RPMI8226 (cell line): ENCODE measurements at regions not wholly inside any gene's neighbourhood (a gene's known extent, or its start where the extent isn't known, plus 50 kb on each side); places are given as distances from the start of the nearest gene placed in this dataset.
"Not testable (repeated sequence)": the region's sequence is repeated elsewhere in the genome, so short reads cannot be mapped to it uniquely, and the experiment has no call there.

Source experiments
- DNase-seq: peaks from one replicate; pipeline ENCODE4 v3.0.0-alpha.2; 2015

GRCh38 chrX:148269513-148269912 lies 230.9 kb upstream of the AFF2 start:
- no peak for DNase-seq

GRCh38 chrX:148270499-148270898 lies 229.9 kb upstream of the AFF2 start:
- no peak for DNase-seq

GRCh38 chrX:148271263-148271662 lies 229.2 kb upstream of the AFF2 start:
- DNase-seq = no peak

- no peak for DNase-seq
Observed at GRCh38 chrX:148281920-148282319, 218.5 kb upstream of the AFF2 start.

GRCh38 chrX:148282504-148282903 lies 217.9 kb upstream of the AFF2 start:
- no peak for DNase-seq

DNA sequence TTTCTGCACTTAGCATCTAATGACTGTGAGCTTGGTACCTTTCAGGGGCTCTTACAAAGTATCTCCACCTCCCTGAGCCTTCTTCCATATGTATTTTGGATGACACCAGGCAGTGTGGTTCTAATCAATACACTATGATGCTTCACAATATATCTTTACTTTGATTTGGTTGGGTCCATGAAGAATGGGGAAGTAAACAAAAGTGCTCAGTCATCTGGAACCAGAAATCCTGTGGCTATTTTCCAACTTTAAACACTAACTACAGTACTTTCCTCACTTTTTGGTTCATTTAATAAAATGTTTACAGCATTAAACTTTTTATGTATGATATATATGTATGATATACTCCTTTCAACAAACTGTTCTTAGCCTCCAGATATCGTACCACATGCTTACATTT lies 216.4 kb upstream of the AFF2 start:
- no peak for DNase-seq

DNA sequence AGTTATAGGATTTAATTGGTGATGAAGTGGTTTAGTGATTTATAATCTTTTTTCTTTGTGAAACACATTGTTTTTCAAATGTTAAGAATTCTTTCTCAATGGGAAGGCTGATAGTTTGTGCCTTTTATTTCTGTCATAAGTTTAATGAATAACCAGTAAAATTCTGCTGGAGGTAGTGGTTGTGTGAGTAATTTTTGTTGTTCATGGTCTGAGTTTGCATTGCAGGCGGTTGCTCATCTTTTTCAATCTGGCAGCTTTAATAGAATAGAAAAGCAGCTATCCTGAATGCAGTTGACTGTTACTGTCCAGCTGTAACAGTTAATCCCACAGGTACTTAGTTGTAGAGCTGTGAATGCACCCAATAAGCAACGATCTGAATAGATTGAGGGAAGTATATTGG lies 215.6 kb upstream of the AFF2 start:
- DNase-seq = no peak

- DNase-seq = no peak
Observed at GRCh38 chrX:148288451-148288850, 212.0 kb upstream of the AFF2 start.

- DNase-seq = no peak
Observed at GRCh38 chrX:148290041-148290440, 210.4 kb upstream of the AFF2 start.

DNA sequence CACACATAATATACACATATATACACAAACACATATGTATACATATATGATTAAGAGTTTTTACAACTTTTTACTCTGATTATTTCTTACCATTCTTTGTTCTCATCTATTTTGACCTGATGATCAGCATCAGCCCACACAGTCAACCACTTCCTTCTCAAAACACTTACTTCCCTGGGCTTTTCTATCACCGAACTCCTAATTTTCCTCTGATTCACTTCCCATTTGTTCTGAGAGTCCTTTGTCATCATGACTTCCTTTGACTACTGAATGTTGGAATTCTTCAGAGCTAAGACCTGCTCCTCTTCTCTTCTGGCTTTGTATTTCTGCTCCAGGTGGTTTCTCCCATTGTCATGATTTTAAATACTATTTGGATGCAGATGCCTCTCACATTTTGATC lies 209.5 kb upstream of the AFF2 start:
- no peak for DNase-seq

- DNase-seq = no peak
Observed at GRCh38 chrX:148298737-148299136, 201.7 kb upstream of the AFF2 start.

DNA sequence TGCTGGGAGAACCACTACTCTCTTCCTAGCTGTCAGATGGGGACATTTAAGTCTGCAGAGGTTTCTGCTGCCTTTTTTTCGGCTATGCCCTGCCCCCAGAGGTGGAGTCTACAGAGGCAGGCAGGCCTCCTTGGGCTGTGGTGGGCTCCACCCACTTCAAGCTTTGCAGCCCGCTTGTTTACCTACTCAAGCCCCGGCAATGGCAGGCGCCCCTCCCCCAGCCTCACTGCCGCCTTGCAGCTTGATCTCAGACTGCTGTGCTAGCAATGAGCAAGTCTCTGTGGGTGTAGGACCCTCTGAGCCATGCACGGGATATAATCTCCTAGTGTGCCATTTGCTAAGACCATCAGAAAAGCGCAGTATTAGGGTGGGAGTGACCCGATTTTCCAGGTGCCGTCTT lies 195.2 kb upstream of the AFF2 start:
- DNase-seq = not testable (repeated sequence)

DNA sequence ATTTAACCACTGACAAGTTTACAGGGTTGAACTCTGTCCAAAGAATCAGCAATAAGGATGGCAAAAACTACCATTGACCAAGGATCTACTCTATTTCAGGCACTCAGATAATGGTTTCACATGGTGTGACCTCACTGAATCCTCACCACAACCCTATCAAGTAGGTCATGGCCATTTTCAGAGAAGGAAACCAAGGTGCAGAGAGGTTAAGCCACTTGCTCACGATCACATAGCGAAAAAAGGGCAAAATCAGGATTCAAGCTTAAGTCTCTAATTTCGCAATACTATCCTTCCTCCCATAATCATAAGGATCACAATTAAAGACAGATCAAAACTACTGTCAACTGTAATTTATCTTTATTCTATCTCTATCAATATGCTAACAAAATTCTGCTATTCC lies 191.0 kb upstream of the AFF2 start:
- DNase-seq = no peak

DNA sequence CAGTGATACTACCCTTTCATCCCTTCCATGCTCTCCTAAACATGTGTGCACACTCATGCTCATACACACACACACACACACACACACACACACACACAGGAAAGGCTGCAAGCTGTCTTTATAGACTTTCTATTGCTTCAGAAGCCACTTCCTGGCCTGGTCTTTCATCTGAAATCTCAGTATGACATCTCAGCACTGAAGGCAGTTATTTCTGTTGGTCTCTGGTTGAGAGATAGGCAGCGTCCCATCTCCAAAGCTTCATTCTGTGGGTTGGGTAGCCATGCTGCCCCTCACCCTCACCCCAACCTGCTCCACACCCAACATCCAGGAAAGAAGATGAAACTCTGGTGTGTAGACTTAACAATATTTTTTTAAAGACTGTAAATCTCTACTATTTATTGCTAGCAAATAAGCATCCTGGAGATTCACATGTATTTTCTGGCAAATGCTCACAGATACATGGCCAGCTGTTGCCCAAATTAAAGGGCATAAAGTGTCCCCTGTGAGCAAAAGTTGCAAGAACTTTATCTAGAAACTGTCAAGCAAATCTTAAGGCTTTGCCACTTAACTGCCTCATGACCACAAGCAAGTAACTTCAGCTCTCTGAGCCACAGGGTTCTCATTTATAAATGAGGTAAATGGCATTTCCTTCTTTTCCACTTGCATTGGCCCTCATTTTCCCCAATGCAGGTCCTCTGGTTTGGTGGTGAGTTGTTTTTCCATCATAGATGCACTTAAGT lies 189.8 kb upstream of the AFF2 start:
- no peak for DNase-seq

GRCh38 chrX:148311544-148311943 lies 188.9 kb upstream of the AFF2 start:
- DNase-seq = no peak

DNA sequence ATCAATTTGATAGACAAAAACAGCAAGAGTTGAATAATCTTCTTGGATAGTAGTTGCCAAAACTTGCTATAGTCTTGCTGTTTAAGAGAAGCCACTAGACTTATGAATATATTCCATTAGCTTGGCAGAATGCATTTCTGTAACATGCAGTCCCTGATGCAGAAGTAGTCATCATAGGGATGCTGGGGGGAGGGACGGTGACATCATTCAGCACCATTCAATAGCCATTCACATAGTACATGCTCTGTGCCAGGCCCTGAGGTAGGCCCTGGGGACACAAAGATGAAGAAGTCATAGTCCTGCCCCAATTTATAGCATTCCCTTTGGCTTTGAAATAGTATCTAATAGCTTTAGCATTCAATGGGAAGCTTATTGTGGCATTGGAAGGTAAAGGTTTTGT lies 185.5 kb upstream of the AFF2 start:
- DNase-seq = no peak

- DNase-seq = no peak
Observed at GRCh38 chrX:148316446-148316845, 184.0 kb upstream of the AFF2 start.

DNA sequence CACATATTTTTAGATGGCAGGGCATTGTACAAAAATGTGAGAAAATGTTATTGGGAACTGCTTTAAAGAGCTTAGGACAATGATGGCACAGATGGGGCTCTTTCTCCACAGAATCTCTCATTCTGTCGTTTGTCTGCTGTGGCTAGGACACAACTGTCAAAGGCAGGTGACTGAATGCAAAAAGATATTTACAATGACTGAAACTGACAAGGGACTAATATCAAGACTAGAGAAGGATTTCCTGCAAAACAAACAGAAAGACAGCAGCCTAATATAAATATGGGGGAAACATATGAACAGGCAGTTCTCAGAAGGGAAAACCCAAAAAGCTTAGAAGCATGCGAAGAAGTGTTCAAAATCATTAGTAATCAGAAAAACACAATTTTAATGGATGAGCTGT lies 177.5 kb upstream of the AFF2 start:
- no peak for DNase-seq

DNA sequence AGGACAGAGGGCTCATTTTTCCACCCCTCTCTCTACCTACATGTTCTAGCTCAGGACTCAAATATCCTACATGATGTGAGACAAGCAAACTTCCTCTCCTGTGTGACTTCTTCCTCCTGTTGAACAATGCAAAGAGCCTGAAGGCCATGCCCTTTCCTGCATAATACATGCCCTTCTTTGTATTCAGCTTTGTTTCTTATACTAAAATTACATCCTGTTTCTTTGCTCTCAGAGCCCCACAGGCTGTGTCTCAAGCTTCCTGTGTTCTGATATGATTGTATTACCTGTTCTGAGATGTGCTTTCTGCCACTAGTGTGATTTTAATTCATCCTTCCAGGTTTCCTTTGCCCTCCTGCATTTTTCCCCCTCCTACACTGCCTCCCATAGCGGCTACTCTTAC lies 166.4 kb upstream of the AFF2 start:
- DNase-seq = no peak

GRCh38 chrX:148337873-148338272 lies 162.5 kb upstream of the AFF2 start:
- no peak for DNase-seq

- no peak for DNase-seq
Observed at GRCh38 chrX:148354916-148355315, 145.5 kb upstream of the AFF2 start.

DNA sequence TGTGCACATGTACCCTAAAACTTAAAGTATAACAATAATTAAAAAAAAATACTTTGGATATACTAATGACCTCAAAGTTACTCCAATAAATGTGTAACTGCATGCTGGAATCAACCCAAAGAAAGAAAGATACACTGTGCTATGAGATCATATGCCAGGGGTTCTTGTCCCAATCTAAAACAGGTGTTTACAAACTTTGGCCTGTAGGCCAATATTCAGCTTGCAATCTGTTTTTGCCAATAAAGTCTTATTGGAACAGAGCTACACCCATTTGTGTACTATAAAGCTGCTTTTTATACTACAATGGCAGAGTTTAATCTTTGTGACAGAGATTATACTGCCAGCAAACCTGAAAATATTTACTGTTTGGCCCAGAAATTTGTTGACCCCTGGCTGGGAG lies 138.8 kb upstream of the AFF2 start:
- no peak for DNase-seq

- DNase-seq = no peak
Observed at GRCh38 chrX:148363471-148364235, 136.8 kb upstream of the AFF2 start.

- DNase-seq = no peak
Observed at GRCh38 chrX:148365233-148365632, 135.2 kb upstream of the AFF2 start.

- DNase-seq = no peak
Observed at GRCh38 chrX:148371291-148371690, 129.1 kb upstream of the AFF2 start.
